Activated CD8-positive, alpha-beta memory T cell treated with anti-CD3 and anti-CD28 coated beads for 24 hours (primary cell): ENCODE measurements at regions not wholly inside any gene's neighbourhood (a gene's known extent, or its start where the extent isn't known, plus 50 kb on each side); places are given as distances from the start of the nearest gene placed in this dataset.

ENCODE experiments used
- DNase-seq: peaks from one replicate; pipeline ENCODE4 v3.0.0-alpha.2; 2020

GRCh38 chr20:40359131-40359912 is 329.7 kb downstream of the MAFB start:
- DNase-seq: no peak

- no peak for DNase-seq
Measured at GRCh38 chr20:40354880-40355279, 334.2 kb downstream of the MAFB start.

GRCh38 chr20:40343390-40343789 is 345.6 kb downstream of the MAFB start:
- DNase-seq: no peak

GRCh38 chr20:40341561-40341960 is 347.5 kb downstream of the MAFB start:
- no peak for DNase-seq

- no peak for DNase-seq
Measured at GRCh38 chr20:40339661-40340449, 349.2 kb downstream of the MAFB start.

GRCh38 chr20:40336533-40336932 is 352.5 kb downstream of the MAFB start:
- DNase-seq: no peak

- no peak for DNase-seq
Measured at GRCh38 chr20:40335901-40336351, 353.1 kb downstream of the MAFB start.

- no peak for DNase-seq
Measured at GRCh38 chr20:40335437-40335836, 353.6 kb downstream of the MAFB start.

- DNase-seq: no peak
Measured at GRCh38 chr20:40333591-40333990, 355.4 kb downstream of the MAFB start.

- DNase-seq: no peak
Measured at GRCh38 chr20:40331807-40332560, 357.1 kb downstream of the MAFB start.

GRCh38 chr20:40331249-40331648 is 357.8 kb downstream of the MAFB start:
- DNase-seq: no peak

GRCh38 chr20:40329321-40329720 is 359.7 kb downstream of the MAFB start:
- no peak for DNase-seq

- no peak for DNase-seq
Measured at GRCh38 chr20:40326784-40327183, 362.3 kb downstream of the MAFB start.

- no peak for DNase-seq
Measured at GRCh38 chr20:40325006-40325568, 363.9 kb downstream of the MAFB start.

- DNase-seq: no peak
Measured at GRCh38 chr20:40323361-40323794, 365.7 kb downstream of the MAFB start.

- DNase-seq: no peak
Measured at GRCh38 chr20:40322941-40323340, 366.1 kb downstream of the MAFB start.

- no peak for DNase-seq
Measured at GRCh38 chr20:40320517-40321011, 368.5 kb downstream of the MAFB start.

- DNase-seq: no peak
Measured at GRCh38 chr20:40319741-40320516, 369.1 kb downstream of the MAFB start.

- no peak for DNase-seq
Measured at GRCh38 chr20:40319056-40319455, 370.0 kb downstream of the MAFB start.

- DNase-seq: no peak
Measured at GRCh38 chr20:40317156-40317790, 371.8 kb downstream of the MAFB start.

- DNase-seq: no peak
Measured at GRCh38 chr20:40314278-40314677, 374.8 kb downstream of the MAFB start.
